ENCODE measurements at regions not wholly inside any gene's neighbourhood (a gene's known extent, or its start where the extent isn't known, plus 50 kb on each side); places are given as distances from the start of the nearest gene placed in this dataset.

- TF ChIP-seq EZH2 (optimal IDR thresholded peaks at IDR 0.05; ENCODE audit: low read depth, low read length), result no peak
- no peak for TF ChIP-seq CTCF (IDR thresholded peaks at IDR 0.05; ENCODE audit: low read length)
These were observed 445.1 kb upstream of the CDH20 start for GRCh38 chr18:60888071-60888624.
